ENCODE measurements at regions not wholly inside any gene's neighbourhood (a gene's known extent, or its start where the extent isn't known, plus 50 kb on each side); places are given as distances from the start of the nearest gene placed in this dataset.

DNA sequence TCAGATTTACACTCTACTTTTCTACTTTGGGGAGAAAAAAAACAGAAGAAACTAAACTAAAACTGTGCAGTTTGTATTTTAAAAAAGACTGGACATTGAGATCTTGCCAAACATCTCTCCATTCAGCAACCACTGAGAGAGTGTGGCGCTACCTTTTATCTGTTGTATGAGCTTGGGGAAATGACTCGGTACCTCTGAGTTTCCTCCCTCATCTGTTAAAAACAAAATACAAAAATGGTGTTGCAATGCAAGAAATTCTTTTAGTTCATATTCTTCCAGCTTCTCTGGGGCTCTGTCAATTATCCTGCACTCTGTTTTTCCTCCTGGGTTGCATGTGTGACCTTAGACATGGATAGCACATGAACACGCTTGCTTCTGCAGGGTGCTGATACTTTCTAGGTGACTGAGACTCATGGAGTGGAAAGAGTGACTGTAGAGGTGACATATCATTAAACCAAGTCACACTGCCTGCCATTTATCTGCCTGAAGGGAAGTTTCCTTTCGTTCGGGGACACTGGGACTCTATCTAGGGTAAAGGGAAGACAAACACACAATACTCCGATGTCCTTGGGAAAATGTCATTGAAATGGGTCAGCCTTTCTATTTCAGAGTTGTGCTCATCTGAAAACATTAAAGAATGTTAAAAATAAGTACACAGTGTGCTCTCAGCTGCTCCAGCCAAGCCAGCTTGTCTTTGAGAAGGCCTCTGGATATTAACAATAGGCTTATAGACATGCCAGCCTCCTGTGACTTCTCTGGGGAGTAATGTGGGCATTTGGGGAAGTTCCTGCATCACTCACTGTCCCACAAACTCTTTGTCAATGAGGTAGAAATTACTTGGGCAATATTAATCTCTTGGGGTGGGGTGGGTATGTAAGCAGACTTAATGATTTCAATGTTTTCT is 91.4 kb downstream of the TRIB2 start:
- DNase-seq (ENCODE audit: low spot score): no peak
- Histone ChIP-seq H3K36me3 (ENCODE audit: insufficient read depth) (no peaks in the 10 kb centered on the region), H3K4me3 (no peak overlapping the region), H2AFZ (no peak overlapping the region), H3K27ac (ENCODE audit: low read depth) (no peak overlapping the region), H3K4me1 (ENCODE audit: insufficient read depth) (peaks cover 8% of the 10 kb centered on the region), H4K20me1 (replicated peaks; ENCODE audit: insufficient read depth) (no peaks in the 10 kb centered on the region), H3K79me2 (replicated peaks; ENCODE audit: insufficient read depth) (no peaks in the 10 kb centered on the region), H3K9me2 (ENCODE audit: insufficient read depth) (no peaks in the 10 kb centered on the region), H3K4me2 (no peak overlapping the region), H3F3A (replicated peaks; ENCODE audit: low read depth) (no peaks in the 10 kb centered on the region), H3K27me3 (ENCODE audit: insufficient read depth) (no peaks in the 10 kb centered on the region)
- no peak for TF ChIP-seq POLR2AphosphoS5 (IDR thresholded peaks at IDR 0.05; ENCODE audit: low read depth)
- no peak for TF ChIP-seq STAT1 (IDR thresholded peaks at IDR 0.05; ENCODE audit: unreplicated experiment)
- TF ChIP-seq, protein P1, sequence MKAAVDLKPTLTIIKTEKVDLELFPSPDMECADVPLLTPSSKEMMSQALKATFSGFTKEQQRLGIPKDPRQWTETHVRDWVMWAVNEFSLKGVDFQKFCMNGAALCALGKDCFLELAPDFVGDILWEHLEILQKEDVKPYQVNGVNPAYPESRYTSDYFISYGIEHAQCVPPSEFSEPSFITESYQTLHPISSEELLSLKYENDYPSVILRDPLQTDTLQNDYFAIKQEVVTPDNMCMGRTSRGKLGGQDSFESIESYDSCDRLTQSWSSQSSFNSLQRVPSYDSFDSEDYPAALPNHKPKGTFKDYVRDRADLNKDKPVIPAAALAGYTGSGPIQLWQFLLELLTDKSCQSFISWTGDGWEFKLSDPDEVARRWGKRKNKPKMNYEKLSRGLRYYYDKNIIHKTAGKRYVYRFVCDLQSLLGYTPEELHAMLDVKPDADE (IDR thresholded peaks at IDR 0.05): no peak
- TF ChIP-seq EZH2 (IDR thresholded peaks at IDR 0.05; ENCODE audit: low read depth, unreplicated experiment): no peak
- TF ChIP-seq, protein P2, sequence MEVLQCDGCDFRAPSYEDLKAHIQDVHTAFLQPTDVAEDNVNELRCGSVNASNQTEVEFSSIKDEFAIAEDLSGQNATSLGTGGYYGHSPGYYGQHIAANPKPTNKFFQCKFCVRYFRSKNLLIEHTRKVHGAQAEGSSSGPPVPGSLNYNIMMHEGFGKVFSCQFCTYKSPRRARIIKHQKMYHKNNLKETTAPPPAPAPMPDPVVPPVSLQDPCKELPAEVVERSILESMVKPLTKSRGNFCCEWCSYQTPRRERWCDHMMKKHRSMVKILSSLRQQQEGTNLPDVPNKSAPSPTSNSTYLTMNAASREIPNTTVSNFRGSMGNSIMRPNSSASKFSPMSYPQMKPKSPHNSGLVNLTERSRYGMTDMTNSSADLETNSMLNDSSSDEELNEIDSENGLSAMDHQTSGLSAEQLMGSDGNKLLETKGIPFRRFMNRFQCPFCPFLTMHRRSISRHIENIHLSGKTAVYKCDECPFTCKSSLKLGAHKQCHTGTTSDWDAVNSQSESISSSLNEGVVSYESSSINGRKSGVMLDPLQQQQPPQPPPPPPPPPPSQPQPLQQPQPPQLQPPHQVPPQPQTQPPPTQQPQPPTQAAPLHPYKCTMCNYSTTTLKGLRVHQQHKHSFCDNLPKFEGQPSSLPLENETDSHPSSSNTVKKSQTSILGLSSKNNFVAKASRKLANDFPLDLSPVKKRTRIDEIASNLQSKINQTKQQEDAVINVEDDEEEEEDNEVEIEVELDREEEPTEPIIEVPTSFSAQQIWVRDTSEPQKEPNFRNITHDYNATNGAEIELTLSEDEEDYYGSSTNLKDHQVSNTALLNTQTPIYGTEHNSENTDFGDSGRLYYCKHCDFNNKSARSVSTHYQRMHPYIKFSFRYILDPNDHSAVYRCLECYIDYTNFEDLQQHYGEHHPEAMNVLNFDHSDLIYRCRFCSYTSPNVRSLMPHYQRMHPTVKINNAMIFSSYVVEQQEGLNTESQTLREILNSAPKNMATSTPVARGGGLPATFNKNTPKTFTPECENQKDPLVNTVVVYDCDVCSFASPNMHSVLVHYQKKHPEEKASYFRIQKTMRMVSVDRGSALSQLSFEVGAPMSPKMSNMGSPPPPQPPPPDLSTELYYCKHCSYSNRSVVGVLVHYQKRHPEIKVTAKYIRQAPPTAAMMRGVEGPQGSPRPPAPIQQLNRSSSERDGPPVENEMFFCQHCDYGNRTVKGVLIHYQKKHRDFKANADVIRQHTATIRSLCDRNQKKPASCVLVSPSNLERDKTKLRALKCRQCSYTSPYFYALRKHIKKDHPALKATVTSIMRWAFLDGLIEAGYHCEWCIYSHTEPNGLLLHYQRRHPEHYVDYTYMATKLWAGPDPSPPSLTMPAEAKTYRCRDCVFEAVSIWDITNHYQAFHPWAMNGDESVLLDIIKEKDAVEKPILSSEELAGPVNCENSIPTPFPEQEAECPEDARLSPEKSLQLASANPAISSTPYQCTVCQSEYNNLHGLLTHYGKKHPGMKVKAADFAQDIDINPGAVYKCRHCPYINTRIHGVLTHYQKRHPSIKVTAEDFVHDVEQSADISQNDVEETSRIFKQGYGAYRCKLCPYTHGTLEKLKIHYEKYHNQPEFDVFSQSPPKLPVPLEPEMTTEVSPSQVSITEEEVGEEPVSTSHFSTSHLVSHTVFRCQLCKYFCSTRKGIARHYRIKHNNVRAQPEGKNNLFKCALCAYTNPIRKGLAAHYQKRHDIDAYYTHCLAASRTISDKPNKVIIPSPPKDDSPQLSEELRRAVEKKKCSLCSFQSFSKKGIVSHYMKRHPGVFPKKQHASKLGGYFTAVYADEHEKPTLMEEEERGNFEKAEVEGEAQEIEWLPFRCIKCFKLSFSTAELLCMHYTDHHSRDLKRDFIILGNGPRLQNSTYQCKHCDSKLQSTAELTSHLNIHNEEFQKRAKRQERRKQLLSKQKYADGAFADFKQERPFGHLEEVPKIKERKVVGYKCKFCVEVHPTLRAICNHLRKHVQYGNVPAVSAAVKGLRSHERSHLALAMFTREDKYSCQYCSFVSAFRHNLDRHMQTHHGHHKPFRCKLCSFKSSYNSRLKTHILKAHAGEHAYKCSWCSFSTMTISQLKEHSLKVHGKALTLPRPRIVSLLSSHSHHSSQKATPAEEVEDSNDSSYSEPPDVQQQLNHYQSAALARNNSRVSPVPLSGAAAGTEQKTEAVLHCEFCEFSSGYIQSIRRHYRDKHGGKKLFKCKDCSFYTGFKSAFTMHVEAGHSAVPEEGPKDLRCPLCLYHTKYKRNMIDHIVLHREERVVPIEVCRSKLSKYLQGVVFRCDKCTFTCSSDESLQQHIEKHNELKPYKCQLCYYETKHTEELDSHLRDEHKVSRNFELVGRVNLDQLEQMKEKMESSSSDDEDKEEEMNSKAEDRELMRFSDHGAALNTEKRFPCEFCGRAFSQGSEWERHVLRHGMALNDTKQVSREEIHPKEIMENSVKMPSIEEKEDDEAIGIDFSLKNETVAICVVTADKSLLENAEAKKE (CRISPR knock-in tag; IDR thresholded peaks at IDR 0.05): no peak
- TF ChIP-seq NANOG (IDR thresholded peaks at IDR 0.05; ENCODE audit: borderline replicate concordance): no peak
- TF ChIP-seq, protein P3, sequence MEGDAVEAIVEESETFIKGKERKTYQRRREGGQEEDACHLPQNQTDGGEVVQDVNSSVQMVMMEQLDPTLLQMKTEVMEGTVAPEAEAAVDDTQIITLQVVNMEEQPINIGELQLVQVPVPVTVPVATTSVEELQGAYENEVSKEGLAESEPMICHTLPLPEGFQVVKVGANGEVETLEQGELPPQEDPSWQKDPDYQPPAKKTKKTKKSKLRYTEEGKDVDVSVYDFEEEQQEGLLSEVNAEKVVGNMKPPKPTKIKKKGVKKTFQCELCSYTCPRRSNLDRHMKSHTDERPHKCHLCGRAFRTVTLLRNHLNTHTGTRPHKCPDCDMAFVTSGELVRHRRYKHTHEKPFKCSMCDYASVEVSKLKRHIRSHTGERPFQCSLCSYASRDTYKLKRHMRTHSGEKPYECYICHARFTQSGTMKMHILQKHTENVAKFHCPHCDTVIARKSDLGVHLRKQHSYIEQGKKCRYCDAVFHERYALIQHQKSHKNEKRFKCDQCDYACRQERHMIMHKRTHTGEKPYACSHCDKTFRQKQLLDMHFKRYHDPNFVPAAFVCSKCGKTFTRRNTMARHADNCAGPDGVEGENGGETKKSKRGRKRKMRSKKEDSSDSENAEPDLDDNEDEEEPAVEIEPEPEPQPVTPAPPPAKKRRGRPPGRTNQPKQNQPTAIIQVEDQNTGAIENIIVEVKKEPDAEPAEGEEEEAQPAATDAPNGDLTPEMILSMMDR (conservative IDR thresholded peaks at IDR 0.05; ENCODE audit: low read depth in 2 of 2): no peak
- TF ChIP-seq, protein P4, sequence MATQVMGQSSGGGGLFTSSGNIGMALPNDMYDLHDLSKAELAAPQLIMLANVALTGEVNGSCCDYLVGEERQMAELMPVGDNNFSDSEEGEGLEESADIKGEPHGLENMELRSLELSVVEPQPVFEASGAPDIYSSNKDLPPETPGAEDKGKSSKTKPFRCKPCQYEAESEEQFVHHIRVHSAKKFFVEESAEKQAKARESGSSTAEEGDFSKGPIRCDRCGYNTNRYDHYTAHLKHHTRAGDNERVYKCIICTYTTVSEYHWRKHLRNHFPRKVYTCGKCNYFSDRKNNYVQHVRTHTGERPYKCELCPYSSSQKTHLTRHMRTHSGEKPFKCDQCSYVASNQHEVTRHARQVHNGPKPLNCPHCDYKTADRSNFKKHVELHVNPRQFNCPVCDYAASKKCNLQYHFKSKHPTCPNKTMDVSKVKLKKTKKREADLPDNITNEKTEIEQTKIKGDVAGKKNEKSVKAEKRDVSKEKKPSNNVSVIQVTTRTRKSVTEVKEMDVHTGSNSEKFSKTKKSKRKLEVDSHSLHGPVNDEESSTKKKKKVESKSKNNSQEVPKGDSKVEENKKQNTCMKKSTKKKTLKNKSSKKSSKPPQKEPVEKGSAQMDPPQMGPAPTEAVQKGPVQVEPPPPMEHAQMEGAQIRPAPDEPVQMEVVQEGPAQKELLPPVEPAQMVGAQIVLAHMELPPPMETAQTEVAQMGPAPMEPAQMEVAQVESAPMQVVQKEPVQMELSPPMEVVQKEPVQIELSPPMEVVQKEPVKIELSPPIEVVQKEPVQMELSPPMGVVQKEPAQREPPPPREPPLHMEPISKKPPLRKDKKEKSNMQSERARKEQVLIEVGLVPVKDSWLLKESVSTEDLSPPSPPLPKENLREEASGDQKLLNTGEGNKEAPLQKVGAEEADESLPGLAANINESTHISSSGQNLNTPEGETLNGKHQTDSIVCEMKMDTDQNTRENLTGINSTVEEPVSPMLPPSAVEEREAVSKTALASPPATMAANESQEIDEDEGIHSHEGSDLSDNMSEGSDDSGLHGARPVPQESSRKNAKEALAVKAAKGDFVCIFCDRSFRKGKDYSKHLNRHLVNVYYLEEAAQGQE (IDR thresholded peaks at IDR 0.05; ENCODE audit: unreplicated experiment): no peak
- TF ChIP-seq ZNF114 (CRISPR knock-in tag; IDR thresholded peaks at IDR 0.05): no peak
- TF ChIP-seq JUNB (IDR thresholded peaks at IDR 0.05; ENCODE audit: unreplicated experiment): no peak
- no peak for TF ChIP-seq EZH2phosphoT487 (IDR thresholded peaks at IDR 0.05; ENCODE audit: unreplicated experiment)
- TF ChIP-seq ZNF331 (CRISPR knock-in tag; IDR thresholded peaks at IDR 0.05; ENCODE audit: low read depth): no peak
- no peak for TF ChIP-seq CREB1 (CRISPR knock-in tag; IDR thresholded peaks at IDR 0.05; ENCODE audit: low read depth)
- Mint-ChIP-seq H3K27me3 (ENCODE audit: insufficient read depth, low read depth, poor library complexity) (no peaks in the 10 kb centered on the region), H3K36me3 (ENCODE audit: low read depth) (no peaks in the 10 kb centered on the region), H3K27ac (no peak overlapping the region), H3K4me3 (no peak overlapping the region), H3K4me1 (peaks cover 13% of the 10 kb centered on the region; the same call in 2 of the 3 replicates), H3K9me3 (no peaks in the 10 kb centered on the region)
- no peak for ATAC-seq
